HEK293 (cell line): ENCODE measurements at regions not wholly inside any gene's neighbourhood (a gene's known extent, or its start where the extent isn't known, plus 50 kb on each side); places are given as distances from the start of the nearest gene placed in this dataset.

ENCODE experiments used
- CTCF ChIA-PET: fragments of 350-600 bp; formaldehyde crosslinking; extraction: SDS; loops from one replicate; lab custom pipeline; 2021; ENCODE audit warnings: antibody characterized with exemption; lab: Yijun Ruan, JAX
- POLR2A ChIA-PET: fragments of 300-600 bp; formaldehyde crosslinking; extraction: SDS; loops from one replicate; lab custom pipeline; 2020; ENCODE audit warnings: antibody characterized with exemption, inconsistent platforms; lab: Yijun Ruan, JAX
- H3K27ac ChIP-seq: fragments of 200-500 bp; sonication (Bioruptor generic); 2 replicates; pipeline ENCODE4 v1.5.1; 2014; ENCODE audit warnings: low read depth, low read length, control low read depth, inconsistent platforms; ENCODE audit errors: extremely low read depth
- H3K36me3 ChIP-seq, 2 experiments: fragments of 200-500 bp in 1 of 2; sonication (Bioruptor generic) in 1 of 2; 1 replicate in 1 of 2; 2 replicates in 1 of 2; pipeline ENCODE4 v1.5.1; 2014 to 2017; ENCODE audit warnings: inconsistent platforms in 2 of 2, low read length in 2 of 2; ENCODE audit not compliant: control insufficient read depth in 2 of 2, insufficient read depth in 1 of 2
- H3K4me1 ChIP-seq: fragments of 200-500 bp; sonication (Bioruptor generic); 2 replicates; pipeline ENCODE4 v1.5.1; 2014; ENCODE audit warnings: mild to moderate bottlenecking, low read length, inconsistent platforms; ENCODE audit not compliant: control insufficient read depth, insufficient read depth
- H3K4me3 ChIP-seq: 2 replicates; pipeline ENCODE4 v1.5.1; 2011; ENCODE audit warnings: low read depth, mild to moderate bottlenecking, control low read depth, low read length, moderate library complexity
- H3K9me3 ChIP-seq: fragments of 200-500 bp; sonication (Bioruptor generic); 2 replicates; pipeline ENCODE4 v1.5.1; 2014; ENCODE audit warnings: low read depth, low read length, inconsistent platforms; ENCODE audit not compliant: control insufficient read depth, insufficient read depth
- ATF2 ChIP-seq: fragments of 450-650 bp; formaldehyde crosslinking; IDR thresholded peaks from 2 replicates; pipeline ENCODE4 v1.5.1; 2016; ENCODE audit warnings: missing biosample characterization, missing genetic modification characterization, low read depth
- KLF10 ChIP-seq: fragments of 450-650 bp; IDR thresholded peaks from 2 replicates; pipeline ENCODE4 v1.5.1; 2018; ENCODE audit warnings: missing biosample characterization, mild to moderate bottlenecking, missing genetic modification characterization
- TRIM28 ChIP-seq: IDR thresholded peaks from 2 replicates; pipeline ENCODE4 v1.6.1; 2011; ENCODE audit warnings: low read length, control low read depth, borderline replicate concordance
- ZNF10 ChIP-seq: fragments of 450-650 bp; formaldehyde crosslinking; IDR thresholded peaks from 2 replicates; pipeline ENCODE4 v1.5.1; 2017; ENCODE audit warnings: missing biosample characterization, missing genetic modification characterization
- ZNF157 ChIP-seq: fragments of 450-650 bp; formaldehyde crosslinking; IDR thresholded peaks from 2 replicates; pipeline ENCODE4 v1.5.1; 2016; ENCODE audit warnings: missing biosample characterization, missing genetic modification characterization
- ZNF221 ChIP-seq: fragments of 450-650 bp; formaldehyde crosslinking; IDR thresholded peaks from 2 replicates; pipeline ENCODE4 v1.5.1; 2017; ENCODE audit warnings: missing biosample characterization, missing genetic modification characterization, borderline replicate concordance
- ZNF223 ChIP-seq: fragments of 450-650 bp; formaldehyde crosslinking; IDR thresholded peaks from 2 replicates; pipeline ENCODE4 v1.5.1; 2016; ENCODE audit warnings: missing biosample characterization, missing genetic modification characterization
- ZNF23 ChIP-seq: fragments of 450-650 bp; formaldehyde crosslinking; IDR thresholded peaks from 2 replicates; pipeline ENCODE4 v1.5.1; 2016; ENCODE audit warnings: missing biosample characterization, missing genetic modification characterization, borderline replicate concordance
- ZNF24 ChIP-seq: fragments of 450-650 bp; formaldehyde crosslinking; IDR thresholded peaks from 2 replicates; pipeline ENCODE4 v1.5.1; 2016; ENCODE audit warnings: missing biosample characterization, missing genetic modification characterization
- ZNF280D ChIP-seq: fragments of 450-650 bp; formaldehyde crosslinking; IDR thresholded peaks from 2 replicates; pipeline ENCODE4 v1.5.1; 2016; ENCODE audit warnings: missing biosample characterization, missing genetic modification characterization
- ZNF37A ChIP-seq: fragments of 450-650 bp; IDR thresholded peaks from 2 replicates; pipeline ENCODE4 v1.5.1; 2018; ENCODE audit warnings: missing biosample characterization, missing genetic modification characterization
- ZNF398 ChIP-seq: fragments of 450-650 bp; formaldehyde crosslinking; IDR thresholded peaks from 2 replicates; pipeline ENCODE4 v1.5.1; 2017; ENCODE audit warnings: missing biosample characterization, missing genetic modification characterization
- ZNF529 ChIP-seq: fragments of 450-650 bp; formaldehyde crosslinking; IDR thresholded peaks from 2 replicates; pipeline ENCODE4 v1.5.1; 2017; ENCODE audit warnings: missing genetic modification characterization, missing biosample characterization; ENCODE audit not compliant: insufficient replicate concordance
- ZNF701 ChIP-seq: fragments of 450-650 bp; formaldehyde crosslinking; IDR thresholded peaks from 2 replicates; pipeline ENCODE4 v1.5.1; 2016; ENCODE audit warnings: missing biosample characterization, missing genetic modification characterization
- ZNF707 ChIP-seq: fragments of 450-650 bp; formaldehyde crosslinking; IDR thresholded peaks from 2 replicates; pipeline ENCODE4 v1.5.1; 2016; ENCODE audit warnings: missing biosample characterization, missing genetic modification characterization
- ZNF785 ChIP-seq: fragments of 450-650 bp; formaldehyde crosslinking; IDR thresholded peaks from 2 replicates; pipeline ENCODE4 v1.5.1; 2016; ENCODE audit warnings: missing biosample characterization, missing genetic modification characterization
- ZNF791 ChIP-seq: fragments of 450-650 bp; formaldehyde crosslinking; IDR thresholded peaks from 2 replicates; pipeline ENCODE4 v1.5.1; 2016; ENCODE audit warnings: missing biosample characterization, missing genetic modification characterization
- ZNF830 ChIP-seq: fragments of 450-650 bp; IDR thresholded peaks from 2 replicates; pipeline ENCODE4 v1.5.0; 2018; ENCODE audit warnings: missing biosample characterization, missing genetic modification characterization, low read depth, mild to moderate bottlenecking, moderate library complexity

- CTCF ChIA-PET, result interaction anchor here (0.6 kb wide), 1 partner anchor 82 kb away, joined by 3 read pairs; no protein-coding TSS in a partner anchor
- no peaks in the 10 kb centered on the region for H3K36me3 ChIP-seq
- TF ChIP-seq ZNF24 (tag by site-specific recombination) (no peak), KLF10 (tag by site-specific recombination) (no peak)
- no peaks in the 10 kb centered on the region for H3K4me1 ChIP-seq
- H3K4me3 ChIP-seq, result no peak overlapping the region
- H3K27ac ChIP-seq, result no peak overlapping the region
- H3K9me3 ChIP-seq, result no peaks in the 10 kb centered on the region
- POLR2A ChIA-PET, result no interaction called here
These were observed 245.8 kb upstream of the MAP3K1 start for GRCh38 chr5:56569566-56569965.

GRCh38 chr5:56569076-56569475 is 246.3 kb upstream of the MAP3K1 start:
- ChIA-PET CTCF (interaction anchor here (0.6 kb wide), 1 partner anchor 83 kb away, joined by 3 read pairs; no protein-coding TSS in a partner anchor), POLR2A (no interaction called here)
- no peak for TF ChIP-seq TRIM28
- no peak for TF ChIP-seq ZNF10 (tag by site-specific recombination)
- no peak for TF ChIP-seq ZNF157
- no peak for TF ChIP-seq ZNF701 (tag by site-specific recombination)
- no peak for TF ChIP-seq ZNF280D (tag by site-specific recombination)
- TF ChIP-seq ZNF830 (tag by site-specific recombination), result no peak
- TF ChIP-seq ZNF785, result no peak
- TF ChIP-seq ZNF398 (tag by site-specific recombination), result no peak
- TF ChIP-seq ZNF37A (tag by site-specific recombination), result no peak
- no peak for TF ChIP-seq ZNF221
- no peak for TF ChIP-seq ZNF529 (tag by site-specific recombination)
- no peak for TF ChIP-seq ATF2 (tag by site-specific recombination)
- TF ChIP-seq ZNF791 (tag by site-specific recombination), result no peak
- no peak for TF ChIP-seq ZNF223 (tag by site-specific recombination)
- TF ChIP-seq ZNF23 (tag by site-specific recombination), result no peak
- no peak for TF ChIP-seq ZNF707
- Histone ChIP-seq H3K4me3 (no peak overlapping the region), H3K27ac (no peak overlapping the region), H3K4me1 (no peaks in the 10 kb centered on the region), H3K36me3 (no peaks in the 10 kb centered on the region), H3K9me3 (no peaks in the 10 kb centered on the region)
